MM.1S (cell line): ENCODE measurements at regions not wholly inside any gene's neighbourhood (a gene's known extent, or its start where the extent isn't known, plus 50 kb on each side); places are given as distances from the start of the nearest gene placed in this dataset.

Experiments
- DNase-seq: peaks from one replicate; pipeline ENCODE4 v3.0.0-alpha.2; 2015
- H2AFZ ChIP-seq: fragments of 300-600 bp; sonication (generic); 2 replicates; pipeline ENCODE4 v1.6.0; 2016; ENCODE audit warnings: antibody characterized with exemption, low read length
- H3F3A ChIP-seq: fragments of 300-600 bp; sonication (generic); 2 replicates; pipeline ENCODE4 v1.6.1; 2016; ENCODE audit warnings: mild to moderate bottlenecking, antibody characterized with exemption, low read length, moderate library complexity, mixed read lengths; ENCODE audit not compliant: insufficient read depth
- H3K27ac ChIP-seq: fragments of 300-600 bp; sonication (generic); 2 replicates; pipeline ENCODE4 v1.5.1; 2016; ENCODE audit warnings: mild to moderate bottlenecking, low read length
- H3K27me3 ChIP-seq: fragments of 300-600 bp; sonication (generic); replicated peaks from 2 replicates; pipeline ENCODE4 v1.6.0; 2016; ENCODE audit warnings: low read length; ENCODE audit not compliant: insufficient read depth
- H3K36me3 ChIP-seq: fragments of 300-600 bp; sonication (generic); replicated peaks from 2 replicates; pipeline ENCODE4 v1.6.1; 2016; ENCODE audit warnings: mild to moderate bottlenecking, low read length, mixed read lengths; ENCODE audit not compliant: insufficient read depth
- H3K4me1 ChIP-seq: fragments of 300-600 bp; sonication (generic); 2 replicates; pipeline ENCODE4 v1.6.1; 2016; ENCODE audit warnings: low read length, mixed read lengths
- H3K4me2 ChIP-seq: fragments of 300-600 bp; sonication (generic); 2 replicates; pipeline ENCODE4 v1.6.0; 2016; ENCODE audit warnings: low read depth, low read length
- H3K4me3 ChIP-seq: fragments of 300-600 bp; sonication (generic); 2 replicates; pipeline ENCODE4 v1.5.1; 2016; ENCODE audit warnings: low read length, mixed read lengths
- H3K79me2 ChIP-seq: fragments of 300-600 bp; sonication (generic); 2 replicates; pipeline ENCODE4 v1.6.1; 2016; ENCODE audit warnings: mixed run types, low read length, mixed read lengths
- H3K9ac ChIP-seq: fragments of 300-600 bp; sonication (generic); 2 replicates; pipeline ENCODE4 v1.6.1; 2016; ENCODE audit warnings: low read length, mixed read lengths
- H3K9me2 ChIP-seq: fragments of 300-600 bp; sonication (generic); replicated peaks from 2 replicates; pipeline ENCODE4 v1.6.1; 2016; ENCODE audit warnings: mild to moderate bottlenecking, low read length, mixed read lengths; ENCODE audit not compliant: insufficient read depth
- H3K9me3 ChIP-seq: fragments of 300-600 bp; sonication (generic); replicated peaks from 2 replicates; pipeline ENCODE4 v1.6.1; 2016; ENCODE audit warnings: mild to moderate bottlenecking, low read length, mixed read lengths; ENCODE audit not compliant: insufficient read depth
- H4K20me1 ChIP-seq: fragments of 300-600 bp; sonication (generic); 2 replicates; pipeline ENCODE4 v1.6.1; 2016; ENCODE audit warnings: mild to moderate bottlenecking, low read length, moderate library complexity, mixed read lengths; ENCODE audit not compliant: insufficient read depth
- EZH2 ChIP-seq: fragments of 300-600 bp; sonication (generic); optimal IDR thresholded peaks from 2 replicates; pipeline ENCODE3; 2017; ENCODE audit warnings: low read depth, mild to moderate bottlenecking, antibody characterized with exemption, low read length, mixed read lengths
- EZH2phosphoT487 ChIP-seq: fragments of 300-600 bp; sonication (generic); IDR thresholded peaks from 2 replicates; pipeline ENCODE4 v1.6.1; 2018; ENCODE audit warnings: antibody characterized with exemption, low read length
- TF ChIP-seq, protein P1 (sequence below): fragments of 300-600 bp; sonication (generic); IDR thresholded peaks from 2 replicates; pipeline ENCODE4 v1.5.1; 2016; ENCODE audit warnings: antibody characterized with exemption, low read length, mixed read lengths

DNA sequence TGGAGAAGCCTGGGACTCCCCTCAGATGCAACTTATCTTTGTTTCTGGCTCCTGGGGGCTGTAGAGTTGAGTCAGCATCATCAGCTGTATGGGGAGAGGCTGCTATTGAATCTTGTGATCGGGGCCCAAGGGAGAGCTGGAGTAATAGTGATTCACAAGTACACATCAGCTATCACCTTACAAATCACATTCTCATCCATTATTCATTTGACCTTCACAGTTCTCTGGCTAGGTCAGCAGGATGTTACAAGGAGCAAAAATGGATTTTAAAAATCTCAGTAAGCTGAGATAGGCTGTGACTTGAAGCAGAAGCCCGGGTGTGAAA is 175.0 kb downstream of the OPA1 start:
- Histone ChIP-seq H3K9ac (no peak overlapping the region), H3K4me3 (no peak overlapping the region), H3K9me2 (no peaks in the 10 kb centered on the region), H3K27me3 (no peaks in the 10 kb centered on the region), H3K79me2 (no peaks in the 10 kb centered on the region), H3K36me3 (no peaks in the 10 kb centered on the region), H3F3A (no peaks in the 10 kb centered on the region), H4K20me1 (no peaks in the 10 kb centered on the region), H2AFZ (no peak overlapping the region), H3K4me1 (no peaks in the 10 kb centered on the region), H3K9me3 (no peaks in the 10 kb centered on the region), H3K27ac (no peak overlapping the region), H3K4me2 (no peak overlapping the region)
- no peak for DNase-seq
- TF ChIP-seq EZH2phosphoT487 (no peak), EZH2 (no peak)
- TF ChIP-seq, protein P1, sequence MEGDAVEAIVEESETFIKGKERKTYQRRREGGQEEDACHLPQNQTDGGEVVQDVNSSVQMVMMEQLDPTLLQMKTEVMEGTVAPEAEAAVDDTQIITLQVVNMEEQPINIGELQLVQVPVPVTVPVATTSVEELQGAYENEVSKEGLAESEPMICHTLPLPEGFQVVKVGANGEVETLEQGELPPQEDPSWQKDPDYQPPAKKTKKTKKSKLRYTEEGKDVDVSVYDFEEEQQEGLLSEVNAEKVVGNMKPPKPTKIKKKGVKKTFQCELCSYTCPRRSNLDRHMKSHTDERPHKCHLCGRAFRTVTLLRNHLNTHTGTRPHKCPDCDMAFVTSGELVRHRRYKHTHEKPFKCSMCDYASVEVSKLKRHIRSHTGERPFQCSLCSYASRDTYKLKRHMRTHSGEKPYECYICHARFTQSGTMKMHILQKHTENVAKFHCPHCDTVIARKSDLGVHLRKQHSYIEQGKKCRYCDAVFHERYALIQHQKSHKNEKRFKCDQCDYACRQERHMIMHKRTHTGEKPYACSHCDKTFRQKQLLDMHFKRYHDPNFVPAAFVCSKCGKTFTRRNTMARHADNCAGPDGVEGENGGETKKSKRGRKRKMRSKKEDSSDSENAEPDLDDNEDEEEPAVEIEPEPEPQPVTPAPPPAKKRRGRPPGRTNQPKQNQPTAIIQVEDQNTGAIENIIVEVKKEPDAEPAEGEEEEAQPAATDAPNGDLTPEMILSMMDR = no peak

DNA sequence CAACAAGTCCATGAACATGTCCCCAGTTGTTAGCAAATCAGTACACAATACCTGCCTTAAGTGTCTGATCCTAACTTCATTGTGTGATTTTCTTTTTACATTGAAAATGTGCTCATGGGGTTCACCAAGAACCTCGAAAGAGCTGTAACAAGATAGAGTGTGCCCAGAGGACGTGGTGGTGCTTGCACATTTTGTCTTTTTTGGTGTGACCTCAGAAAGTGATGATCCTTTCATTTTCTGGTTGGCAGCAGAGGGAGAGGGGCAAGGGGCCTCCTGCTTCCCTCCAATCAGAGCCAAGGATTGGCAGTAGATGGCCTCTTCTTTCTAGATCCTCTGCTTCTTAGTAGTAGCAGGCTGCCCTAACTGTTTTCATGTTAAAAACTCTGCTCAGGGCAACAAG is 176.4 kb downstream of the OPA1 start:
- Histone ChIP-seq H3K27ac (no peak overlapping the region), H2AFZ (no peak overlapping the region), H3K27me3 (no peaks in the 10 kb centered on the region), H3K36me3 (no peaks in the 10 kb centered on the region), H3K79me2 (no peaks in the 10 kb centered on the region), H3K4me3 (no peak overlapping the region), H3K9me3 (no peaks in the 10 kb centered on the region), H3K4me1 (no peaks in the 10 kb centered on the region), H3F3A (no peaks in the 10 kb centered on the region), H3K9ac (no peak overlapping the region), H3K4me2 (no peak overlapping the region), H3K9me2 (no peaks in the 10 kb centered on the region), H4K20me1 (no peaks in the 10 kb centered on the region)
- DNase-seq = no peak
- TF ChIP-seq EZH2 (no peak), EZH2phosphoT487 (no peak)
- TF ChIP-seq, protein P1 = no peak

DNA sequence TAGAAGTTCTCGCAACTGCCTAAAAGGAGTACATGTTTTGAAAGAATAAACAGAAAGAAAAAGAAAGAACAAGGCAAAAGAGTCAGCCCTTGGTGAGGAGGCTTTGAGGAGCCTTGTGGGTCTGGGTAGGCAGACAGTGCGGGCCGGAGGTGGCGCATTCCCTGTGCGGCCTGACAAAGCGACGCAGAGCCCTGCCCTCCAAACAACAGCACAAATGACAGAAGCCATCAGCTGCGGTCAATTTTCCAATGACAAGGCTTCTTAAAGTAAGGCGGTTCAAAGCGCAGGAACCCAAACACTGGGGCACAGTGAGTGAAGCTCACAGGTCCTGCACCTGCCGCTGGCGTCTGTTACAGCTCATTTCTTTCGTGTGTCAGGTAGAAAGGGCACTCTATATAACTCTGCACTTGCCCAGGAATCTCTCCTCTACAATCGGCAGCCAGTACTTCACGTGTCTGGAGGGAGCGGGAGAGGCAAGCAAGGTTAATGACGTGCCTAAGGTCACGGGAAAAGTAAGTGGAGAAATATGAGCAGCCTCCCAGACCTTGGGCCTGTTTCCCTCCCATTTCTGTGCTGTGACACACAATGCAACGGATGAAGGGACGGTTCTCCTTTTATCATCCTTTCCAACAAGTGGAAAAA is 178.1 kb downstream of the OPA1 start:
- Histone ChIP-seq H3K9me3 (no peaks in the 10 kb centered on the region), H4K20me1 (no peaks in the 10 kb centered on the region), H2AFZ (no peak overlapping the region), H3K27ac (no peak overlapping the region), H3K4me3 (no peak overlapping the region), H3K36me3 (no peaks in the 10 kb centered on the region), H3K9ac (no peak overlapping the region), H3K27me3 (no peaks in the 10 kb centered on the region), H3K79me2 (no peaks in the 10 kb centered on the region), H3K9me2 (no peaks in the 10 kb centered on the region), H3K4me1 (0 out of 2 replicates have a peak, but pooled peaks cover under 1% of the 10 kb centered on the region), H3F3A (no peaks in the 10 kb centered on the region), H3K4me2 (no peak overlapping the region)
- no peak for DNase-seq
- TF ChIP-seq EZH2phosphoT487 = no peak
- TF ChIP-seq, protein P1 = no peak
- TF ChIP-seq EZH2 = no peak
